CD4-positive, alpha-beta memory T cell (primary cell): ENCODE measurements at regions not wholly inside any gene's neighbourhood (a gene's known extent, or its start where the extent isn't known, plus 50 kb on each side); places are given as distances from the start of the nearest gene placed in this dataset.

ENCODE experiments used
- CTCF ChIA-PET: fragments of 350-600 bp; sonication (Branson Sonifier 250); formaldehyde crosslinking; loops from one replicate; lab custom pipeline; 2021; ENCODE audit warnings: inconsistent platforms; ENCODE audit not compliant: partially characterized antibody; lab: Charles Lee
- POLR2A ChIA-PET: fragments of 350-600 bp; sonication (Branson Sonifier 250); formaldehyde crosslinking; loops from one replicate; lab custom pipeline; 2021; ENCODE audit not compliant: partially characterized antibody; lab: Charles Lee
- DNase-seq, 5 donors: peaks; one replicate each; pipeline versions ENCODE4 v3.0.0 to v3.0.0-alpha.2; 2020 to 2022; ENCODE audit warnings: mixed read lengths in 1 of 5
- H3K27ac ChIP-seq: one replicate; pipeline ENCODE4 v1.7.0; 2013; ENCODE audit warnings: low read depth, low read length
- H3K27me3 ChIP-seq: 2 replicates; pipeline ENCODE4 v1.7.0; 2013; ENCODE audit warnings: mild to moderate bottlenecking, low read length, moderate library complexity; ENCODE audit not compliant: insufficient read depth
- H3K36me3 ChIP-seq: 2 replicates; pipeline ENCODE4 v1.7.0; 2013; ENCODE audit warnings: mild to moderate bottlenecking, low read length, moderate library complexity; ENCODE audit not compliant: insufficient read depth
- H3K4me1 ChIP-seq: 2 replicates; pipeline ENCODE4 v1.7.0; 2013; ENCODE audit warnings: mild to moderate bottlenecking, low read length, moderate library complexity; ENCODE audit not compliant: insufficient read depth
- H3K4me3 ChIP-seq, 2 donors: one replicate each; pipeline ENCODE4 v1.7.0; 2013; ENCODE audit warnings: low read length in 2 of 2, mild to moderate bottlenecking in 1 of 2
- H3K9me3 ChIP-seq, 2 donors: one replicate each; pipeline ENCODE4 v1.7.0; 2013; ENCODE audit warnings: low read length in 2 of 2, control low read depth in 1 of 2; ENCODE audit not compliant: control insufficient read depth in 1 of 2
- H3K27ac Mint-ChIP-seq, 7 donors: one replicate each; pipeline ENCODE4 v1.8.0; 2020 to 2021; ENCODE audit warnings: mixed read lengths in 7 of 7, mild to moderate bottlenecking in 6 of 7, inconsistent platforms in 3 of 7, moderate library complexity in 3 of 7
- H3K27me3 Mint-ChIP-seq, 2 donors: one replicate each; pipeline ENCODE4 v1.8.0; 2020 to 2021; ENCODE audit warnings: mixed read lengths in 2 of 2
- H3K36me3 Mint-ChIP-seq, 2 donors: one replicate each; pipeline ENCODE4 v1.8.0; 2020 to 2021; ENCODE audit warnings: mixed read lengths in 2 of 2, inconsistent platforms in 1 of 2, mild to moderate bottlenecking in 1 of 2
- H3K4me1 Mint-ChIP-seq, 4 donors: one replicate each; pipeline ENCODE4 v1.8.0; 2020 to 2021; ENCODE audit warnings: mixed read lengths in 4 of 4, mild to moderate bottlenecking in 1 of 4
- H3K4me3 Mint-ChIP-seq, 8 donors: one replicate each; pipeline ENCODE4 v1.8.0; 2020 to 2021; ENCODE audit warnings: mixed read lengths in 8 of 8, mild to moderate bottlenecking in 7 of 8, moderate library complexity in 6 of 8, inconsistent platforms in 3 of 8
- H3K9me3 Mint-ChIP-seq, 8 donors: one replicate each; pipeline ENCODE4 v1.8.0; 2020 to 2021; ENCODE audit warnings: mixed read lengths in 8 of 8, mild to moderate bottlenecking in 5 of 8, inconsistent platforms in 3 of 8, moderate library complexity in 1 of 8
- intact Hi-C: fragments of 100-400 bp; cut with micrococcal nuclease; formaldehyde crosslinking; loops from one replicate; pipeline ENCODE4 v1.15.1; 2023

DNA sequence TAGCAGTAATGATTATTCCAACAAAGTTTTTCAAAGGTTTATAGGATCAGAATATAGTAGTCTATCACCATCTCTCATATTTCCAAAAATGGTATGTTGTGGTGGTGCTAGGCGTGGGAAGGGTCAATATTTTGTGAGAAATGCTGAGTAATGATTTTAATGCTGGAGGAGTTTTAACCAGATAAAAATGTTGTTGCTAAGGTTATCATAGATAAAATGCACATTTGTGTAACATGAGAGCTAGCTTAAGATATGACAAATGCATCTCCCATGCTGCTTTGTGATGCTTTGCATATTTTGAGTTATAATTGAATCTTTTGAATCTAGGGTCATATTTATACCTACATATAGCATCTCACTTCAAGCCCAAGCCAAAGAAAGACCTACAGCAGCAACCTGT is 103.9 kb upstream of the ROBO1 start:
- no peaks in the 10 kb centered on the region for H3K4me1 ChIP-seq
- H3K4me3 ChIP-seq, result no peak overlapping the region
- Mint-ChIP-seq H3K4me3 (no peak overlapping the region), H3K27me3 (no peaks in the 10 kb centered on the region), H3K36me3 (no peaks in the 10 kb centered on the region), H3K27ac (no peak overlapping the region), H3K4me1 (no peaks in the 10 kb centered on the region), H3K9me3 (peaks cover 3 to 17% (median 10%) of the 10 kb centered on the region in 8 donors)
- H3K36me3 ChIP-seq, result no peaks in the 10 kb centered on the region
- H3K9me3 ChIP-seq, result peaks cover 0 to 3% of the 10 kb centered on the region in 2 donors
- DNase-seq, result no peak
- ChIA-PET CTCF (no interaction called here), POLR2A (no interaction called here)
- no peaks in the 10 kb centered on the region for H3K27me3 ChIP-seq
- H3K27ac ChIP-seq, result no peak overlapping the region
- intact Hi-C loops, result no loop called here

DNA sequence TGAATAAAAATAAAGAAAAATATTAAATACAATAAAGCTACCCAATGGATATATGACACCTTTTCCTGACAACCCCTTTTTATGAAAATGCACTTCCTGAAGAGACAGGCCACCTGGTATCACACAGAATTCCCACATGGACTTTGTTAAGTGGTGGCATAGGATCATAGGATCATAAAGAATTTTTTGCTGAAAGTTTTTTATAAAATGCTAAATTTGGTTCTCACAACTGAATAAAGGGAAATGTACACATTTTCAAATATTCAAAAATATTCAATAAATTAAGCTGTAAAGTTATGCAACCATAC is 102.5 kb upstream of the ROBO1 start:
- Mint-ChIP-seq H3K9me3 (peaks cover 3 to 17% (median 10%) of the 10 kb centered on the region in 8 donors), H3K27ac (no peak overlapping the region), H3K4me3 (no peak overlapping the region), H3K27me3 (no peaks in the 10 kb centered on the region), H3K36me3 (no peaks in the 10 kb centered on the region), H3K4me1 (no peaks in the 10 kb centered on the region)
- Histone ChIP-seq H3K27me3 (no peaks in the 10 kb centered on the region), H3K9me3 (peaks cover 0 to 3% of the 10 kb centered on the region in 2 donors), H3K27ac (no peak overlapping the region), H3K36me3 (no peaks in the 10 kb centered on the region), H3K4me3 (no peak overlapping the region), H3K4me1 (no peaks in the 10 kb centered on the region)
- intact Hi-C loops, result no loop called here
- POLR2A ChIA-PET, result no interaction called here
- CTCF ChIA-PET, result no interaction called here
- no peak for DNase-seq

DNA sequence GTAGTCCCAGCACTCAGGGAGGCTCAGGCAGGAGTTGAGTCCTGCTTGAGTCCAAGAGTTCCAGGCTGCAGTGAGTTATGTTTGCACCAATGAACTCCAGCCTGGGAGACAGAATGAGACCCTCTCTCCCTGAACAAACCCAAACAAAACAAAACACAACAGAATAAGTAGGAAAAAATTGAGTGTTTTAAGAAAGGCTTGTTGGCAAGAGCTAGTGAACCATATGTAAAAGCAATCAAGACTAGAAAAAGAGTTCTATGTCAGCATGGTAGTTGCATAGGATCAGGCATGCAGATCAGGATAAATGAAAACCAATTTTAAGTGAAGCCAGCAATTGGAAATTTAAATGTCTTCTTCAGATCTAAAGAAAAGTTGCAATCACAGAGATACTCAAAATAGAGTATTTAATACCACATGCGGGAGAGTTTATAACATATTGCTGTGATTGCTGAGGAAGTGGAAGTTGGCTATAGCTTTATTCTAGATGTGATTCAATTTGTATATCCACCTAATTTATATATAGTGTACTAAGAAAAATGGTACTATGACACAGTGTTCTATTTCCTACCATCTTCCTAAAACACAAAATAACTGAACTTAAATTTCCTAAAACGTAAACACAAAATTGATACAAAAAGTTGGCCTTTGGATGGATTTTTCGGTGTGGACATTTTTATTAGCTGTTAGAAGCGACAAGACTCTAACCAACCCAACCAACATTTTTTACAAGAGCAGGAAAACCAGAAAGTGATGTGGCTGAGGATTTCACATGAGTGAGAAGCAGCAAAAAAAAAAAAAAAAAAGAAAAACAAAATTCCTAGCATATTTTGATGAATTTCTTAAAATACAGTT is 101.9 kb upstream of the ROBO1 start:
- no peak overlapping the region for H3K4me3 ChIP-seq
- intact Hi-C loops, result no loop called here
- H3K4me1 ChIP-seq, result no peaks in the 10 kb centered on the region
- CTCF ChIA-PET, result no interaction called here
- DNase-seq, result no peak
- no peaks in the 10 kb centered on the region for H3K4me1 Mint-ChIP-seq
- no peaks in the 10 kb centered on the region for H3K36me3 ChIP-seq
- no peaks in the 10 kb centered on the region for H3K27me3 Mint-ChIP-seq
- H3K27ac Mint-ChIP-seq, result no peak overlapping the region
- POLR2A ChIA-PET, result no interaction called here
- no peaks in the 10 kb centered on the region for H3K36me3 Mint-ChIP-seq
- peaks cover 0 to 3% of the 10 kb centered on the region in 2 donors for H3K9me3 ChIP-seq
- no peak overlapping the region for H3K4me3 Mint-ChIP-seq
- H3K27ac ChIP-seq, result no peak overlapping the region
- H3K27me3 ChIP-seq, result no peaks in the 10 kb centered on the region
- H3K9me3 Mint-ChIP-seq, result peaks cover 3 to 17% (median 11%) of the 10 kb centered on the region in 8 donors

DNA sequence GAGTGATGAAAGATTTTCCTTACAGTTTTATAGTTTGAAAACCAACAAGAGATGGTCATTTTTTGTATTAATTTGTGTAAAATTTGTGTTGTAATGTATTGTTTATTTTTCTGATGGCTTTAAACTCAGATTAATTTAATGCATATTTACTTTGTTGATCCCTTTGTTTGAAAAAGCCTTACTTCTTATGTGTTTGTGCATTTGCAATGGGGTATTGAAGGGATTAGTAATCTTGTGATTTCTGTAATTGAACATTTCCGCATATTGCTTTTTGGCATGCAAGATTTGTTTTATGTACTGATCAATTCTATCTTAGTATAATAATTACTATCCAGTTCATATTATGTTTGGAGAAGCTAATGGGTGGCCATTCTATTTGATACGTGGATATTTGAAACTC is 98.4 kb upstream of the ROBO1 start:
- intact Hi-C loops, result no loop called here
- H3K4me1 Mint-ChIP-seq, result no peaks in the 10 kb centered on the region
- H3K27me3 Mint-ChIP-seq, result no peaks in the 10 kb centered on the region
- Histone ChIP-seq H3K4me3 (no peak overlapping the region), H3K4me1 (no peaks in the 10 kb centered on the region), H3K36me3 (no peaks in the 10 kb centered on the region), H3K27me3 (no peaks in the 10 kb centered on the region), H3K9me3 (peaks cover 0 to 3% of the 10 kb centered on the region in 2 donors), H3K27ac (no peak overlapping the region)
- no peak for DNase-seq
- no peak overlapping the region for H3K4me3 Mint-ChIP-seq
- peaks cover 5 to 21% (median 15%) of the 10 kb centered on the region in 8 donors for H3K9me3 Mint-ChIP-seq
- no peak overlapping the region for H3K27ac Mint-ChIP-seq
- no peaks in the 10 kb centered on the region for H3K36me3 Mint-ChIP-seq
- POLR2A ChIA-PET, result no interaction called here
- CTCF ChIA-PET, result no interaction called here

DNA sequence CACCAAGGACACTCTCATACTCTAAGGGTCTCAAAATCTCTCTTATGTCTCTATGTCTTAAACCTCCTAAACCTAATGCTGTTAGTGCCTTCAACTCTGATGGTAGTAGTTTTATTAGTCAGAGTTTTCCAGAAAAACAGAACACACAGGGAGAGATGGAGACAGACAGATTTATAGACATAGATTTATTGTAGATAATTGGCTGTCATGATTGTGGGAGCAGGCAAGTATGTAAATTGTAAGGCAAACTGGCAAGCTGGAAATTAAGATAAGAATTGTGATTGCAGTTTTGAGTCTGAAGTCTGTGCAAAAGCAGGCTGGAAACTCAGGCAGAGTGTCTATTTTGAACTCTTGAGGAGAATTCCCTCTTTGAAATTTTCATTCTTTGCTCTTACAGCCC is 96.3 kb upstream of the ROBO1 start:
- no peak overlapping the region for H3K4me3 ChIP-seq
- H3K36me3 ChIP-seq, result no peaks in the 10 kb centered on the region
- H3K9me3 Mint-ChIP-seq, result peaks cover 5 to 24% (median 13%) of the 10 kb centered on the region in 8 donors
- H3K27me3 Mint-ChIP-seq, result no peaks in the 10 kb centered on the region
- no peak overlapping the region for H3K4me3 Mint-ChIP-seq
- H3K27ac ChIP-seq, result no peak overlapping the region
- no peaks in the 10 kb centered on the region for H3K9me3 ChIP-seq
- no peaks in the 10 kb centered on the region for H3K27me3 ChIP-seq
- H3K27ac Mint-ChIP-seq, result no peak overlapping the region
- DNase-seq, result no peak
- CTCF ChIA-PET, result no interaction called here
- POLR2A ChIA-PET, result no interaction called here
- no peaks in the 10 kb centered on the region for H3K4me1 Mint-ChIP-seq
- H3K4me1 ChIP-seq, result no peaks in the 10 kb centered on the region
- intact Hi-C loops, result no loop called here
- no peaks in the 10 kb centered on the region for H3K36me3 Mint-ChIP-seq

DNA sequence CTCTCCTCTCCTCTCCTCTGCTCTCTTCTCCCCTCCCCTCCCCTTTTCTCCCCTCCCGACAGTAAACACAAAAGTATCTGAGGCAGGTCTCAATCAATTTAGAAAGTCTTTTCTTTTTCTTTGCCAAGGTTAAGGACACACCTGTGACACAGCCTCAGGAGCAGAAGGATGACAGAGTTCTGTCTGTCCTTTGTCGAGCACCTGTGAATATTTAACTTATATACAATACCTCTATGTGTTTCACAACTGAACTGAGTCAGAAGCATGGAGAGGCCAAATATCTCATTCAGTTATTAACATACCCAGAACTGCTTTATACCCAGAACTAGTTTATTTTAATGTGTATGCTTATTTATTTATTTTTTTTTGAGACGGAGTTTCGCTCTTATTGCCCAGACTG is 81.1 kb upstream of the ROBO1 start:
- intact Hi-C loops, result no loop called here
- Mint-ChIP-seq H3K27me3 (no peaks in the 10 kb centered on the region), H3K4me3 (no peak overlapping the region), H3K36me3 (no peaks in the 10 kb centered on the region), H3K27ac (no peak overlapping the region), H3K4me1 (no peaks in the 10 kb centered on the region), H3K9me3 (peaks cover 3 to 16% (median 10%) of the 10 kb centered on the region in 8 donors)
- Histone ChIP-seq H3K27me3 (no peaks in the 10 kb centered on the region), H3K9me3 (no peaks in the 10 kb centered on the region), H3K27ac (no peak overlapping the region), H3K36me3 (no peaks in the 10 kb centered on the region), H3K4me1 (no peaks in the 10 kb centered on the region), H3K4me3 (no peak overlapping the region)
- no peak for DNase-seq
- POLR2A ChIA-PET, result no interaction called here
- CTCF ChIA-PET, result no interaction called here

DNA sequence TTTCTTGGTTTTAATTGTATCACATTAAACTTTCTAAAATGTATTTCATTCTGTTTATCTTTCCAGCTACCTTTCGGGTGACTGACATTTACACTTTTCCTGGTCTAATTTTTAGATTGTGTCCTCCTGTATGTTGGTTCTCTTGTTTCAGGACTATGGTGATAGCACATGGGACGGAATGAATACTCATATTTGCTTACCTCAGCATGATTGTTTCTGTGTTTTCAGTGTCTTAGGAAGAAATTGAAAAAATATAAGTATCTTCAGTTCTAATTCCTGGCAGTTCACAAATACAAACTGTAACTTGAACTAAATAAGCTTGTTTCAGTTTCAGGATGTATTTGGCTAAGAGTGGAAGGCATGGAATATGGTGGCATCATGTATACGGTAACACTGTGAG is 80.1 kb upstream of the ROBO1 start:
- ChIA-PET CTCF (no interaction called here), POLR2A (no interaction called here)
- Mint-ChIP-seq H3K4me3 (no peak overlapping the region), H3K4me1 (no peaks in the 10 kb centered on the region), H3K27ac (no peak overlapping the region), H3K36me3 (no peaks in the 10 kb centered on the region), H3K27me3 (no peaks in the 10 kb centered on the region), H3K9me3 (peaks cover 3 to 19% (median 10%) of the 10 kb centered on the region in 8 donors)
- Histone ChIP-seq H3K4me1 (no peaks in the 10 kb centered on the region), H3K36me3 (no peaks in the 10 kb centered on the region), H3K27me3 (no peaks in the 10 kb centered on the region), H3K4me3 (no peak overlapping the region), H3K9me3 (no peaks in the 10 kb centered on the region), H3K27ac (no peak overlapping the region)
- intact Hi-C loops, result no loop called here
- DNase-seq, result no peak
